ENCODE measurements at regions not wholly inside any gene's neighbourhood (a gene's known extent, or its start where the extent isn't known, plus 50 kb on each side); places are given as distances from the start of the nearest gene placed in this dataset.

GRCh38 chr1:60888126-60888525, 194.2 kb upstream of the NFIA start:
- no peak for TF ChIP-seq CTCF (conservative IDR thresholded peaks at IDR 0.05; ENCODE audit: control insufficient read depth, insufficient read depth, low read depth, low read length)
- H3K4me3 ChIP-seq (ENCODE audit: control insufficient read depth, low read depth, low read length): no peak overlapping the region
- no peak for DNase-seq (ENCODE audit: low read depth)

- no peak overlapping the region for H3K4me3 ChIP-seq (ENCODE audit: control insufficient read depth, low read depth, low read length)
- DNase-seq (ENCODE audit: low read depth): no peak
- TF ChIP-seq CTCF (conservative IDR thresholded peaks at IDR 0.05; ENCODE audit: control insufficient read depth, insufficient read depth, low read depth, low read length): no peak
Measured at GRCh38 chr1:60886793-60887331, 195.5 kb upstream of the NFIA start.

GRCh38 chr1:60886090-60886489, 196.3 kb upstream of the NFIA start:
- no peak for TF ChIP-seq CTCF (conservative IDR thresholded peaks at IDR 0.05; ENCODE audit: control insufficient read depth, insufficient read depth, low read depth, low read length)
- no peak overlapping the region for H3K4me3 ChIP-seq (ENCODE audit: control insufficient read depth, low read depth, low read length)
- DNase-seq (ENCODE audit: low read depth): no peak

GRCh38 chr1:60880202-60880601, 202.2 kb upstream of the NFIA start:
- no peak for DNase-seq (ENCODE audit: low read depth)
- H3K4me3 ChIP-seq (ENCODE audit: control insufficient read depth, low read depth, low read length): no peak overlapping the region
- no peak for TF ChIP-seq CTCF (conservative IDR thresholded peaks at IDR 0.05; ENCODE audit: control insufficient read depth, insufficient read depth, low read depth, low read length)

GRCh38 chr1:60878323-60878722, 204.0 kb upstream of the NFIA start:
- no peak overlapping the region for H3K4me3 ChIP-seq (ENCODE audit: control insufficient read depth, low read depth, low read length)
- no peak for DNase-seq (ENCODE audit: low read depth)
- TF ChIP-seq CTCF (conservative IDR thresholded peaks at IDR 0.05; ENCODE audit: control insufficient read depth, insufficient read depth, low read depth, low read length): no peak

GRCh38 chr1:60877376-60877775, 205.0 kb upstream of the NFIA start:
- no peak overlapping the region for H3K4me3 ChIP-seq (ENCODE audit: control insufficient read depth, low read depth, low read length)
- TF ChIP-seq CTCF (conservative IDR thresholded peaks at IDR 0.05; ENCODE audit: control insufficient read depth, insufficient read depth, low read depth, low read length): no peak
- no peak for DNase-seq (ENCODE audit: low read depth)

- TF ChIP-seq CTCF (conservative IDR thresholded peaks at IDR 0.05; ENCODE audit: control insufficient read depth, insufficient read depth, low read depth, low read length): no peak
- DNase-seq (ENCODE audit: low read depth): no peak
- H3K4me3 ChIP-seq (ENCODE audit: control insufficient read depth, low read depth, low read length): no peak overlapping the region
Measured at GRCh38 chr1:60876952-60877351, 205.4 kb upstream of the NFIA start.

Data from fibroblast of mammary gland (primary cell).